HFF-Myc (cell line): ENCODE measurements at regions not wholly inside any gene's neighbourhood (a gene's known extent, or its start where the extent isn't known, plus 50 kb on each side); places are given as distances from the start of the nearest gene placed in this dataset.

Experiments used
- DNase-seq: peaks from one replicate; pipeline ENCODE4 v3.0.0-alpha.2; 2011; ENCODE audit warnings: low read depth; ENCODE audit errors: extremely low read depth
- H3K4me3 ChIP-seq: replicated peaks from 2 replicates; pipeline ENCODE4 v1.5.1; 2011; ENCODE audit warnings: low read depth, mild to moderate bottlenecking, control low read depth, low read length
- CTCF ChIP-seq: IDR thresholded peaks from 2 replicates; pipeline ENCODE4 v1.5.1; 2012; ENCODE audit warnings: mild to moderate bottlenecking, low read depth, low read length, control low read depth; ENCODE audit errors: missing control alignments

GRCh38 chr1:83505148-83505547 is 493.8 kb downstream of the TTLL7 start:
- H3K4me3 ChIP-seq, result no peak overlapping the region
- no peak for DNase-seq
- TF ChIP-seq CTCF, result no peak

- TF ChIP-seq CTCF, result no peak
- no peak overlapping the region for H3K4me3 ChIP-seq
- DNase-seq, result no peak
Measured at GRCh38 chr1:83503153-83503552, 495.8 kb downstream of the TTLL7 start.

GRCh38 chr1:83500987-83501591 is 497.8 kb downstream of the TTLL7 start:
- no peak overlapping the region for H3K4me3 ChIP-seq
- no peak for DNase-seq
- TF ChIP-seq CTCF, result no peak

GRCh38 chr1:83500531-83500930 is 498.4 kb downstream of the TTLL7 start:
- no peak overlapping the region for H3K4me3 ChIP-seq
- DNase-seq, result no peak
- TF ChIP-seq CTCF, result no peak

GRCh38 chr1:83499998-83500397 is 498.9 kb downstream of the TTLL7 start:
- no peak overlapping the region for H3K4me3 ChIP-seq
- no peak for DNase-seq
- TF ChIP-seq CTCF, result no peak

- peak; percentile 31 for DNase-seq
- no peak overlapping the region for H3K4me3 ChIP-seq
- peak; percentile 52 for TF ChIP-seq CTCF
Measured at GRCh38 chr1:83497563-83497962, 501.4 kb downstream of the TTLL7 start.

GRCh38 chr1:83495560-83495959 is 503.4 kb downstream of the TTLL7 start:
- no peak for TF ChIP-seq CTCF
- DNase-seq, result no peak
- H3K4me3 ChIP-seq, result no peak overlapping the region
